Mesendoderm (in vitro differentiated cells): ENCODE measurements at regions not wholly inside any gene's neighbourhood (a gene's known extent, or its start where the extent isn't known, plus 50 kb on each side); places are given as distances from the start of the nearest gene placed in this dataset.
"Not testable (repeated sequence)": the region's sequence is repeated elsewhere in the genome, so short reads cannot be mapped to it uniquely, and the experiment has no call there.

Source experiments
- DNase-seq: peaks from one replicate; pipeline ENCODE4 v3.0.0; 2013
- H2AK5ac ChIP-seq: 2 replicates; pipeline ENCODE4 v1.6.1; 2013; ENCODE audit warnings: low read length, inconsistent platforms
- H2BK120ac ChIP-seq: 2 replicates; pipeline ENCODE4 v1.6.1; 2013; ENCODE audit warnings: low read depth, mild to moderate bottlenecking, low read length, moderate library complexity, mixed read lengths
- H2BK15ac ChIP-seq: replicated peaks from 2 replicates; pipeline ENCODE4 v1.6.1; 2013; ENCODE audit warnings: low read depth, mild to moderate bottlenecking, moderate library complexity
- H2BK5ac ChIP-seq: 2 replicates; pipeline ENCODE4 v1.6.1; 2013; ENCODE audit warnings: low read length, inconsistent platforms
- H3K18ac ChIP-seq: 2 replicates; pipeline ENCODE4 v1.6.1; 2013; ENCODE audit warnings: mild to moderate bottlenecking, low read length, mixed read lengths
- H3K23ac ChIP-seq: one replicate; pipeline ENCODE4 v1.6.1; 2013; ENCODE audit warnings: low read length
- H3K27ac ChIP-seq: 2 replicates; pipeline ENCODE4 v1.5.1; 2013; ENCODE audit warnings: low read depth, mild to moderate bottlenecking, inconsistent platforms, low read length, moderate library complexity
- H3K27me3 ChIP-seq: 2 replicates; pipeline ENCODE4 v1.6.1; 2013; ENCODE audit warnings: low read length, control low read depth, mild to moderate bottlenecking, inconsistent platforms; ENCODE audit not compliant: insufficient read depth, poor library complexity
- H3K36me3 ChIP-seq: 2 replicates; pipeline ENCODE4 v1.6.1; 2013; ENCODE audit warnings: low read length, inconsistent platforms; ENCODE audit not compliant: control insufficient read depth, insufficient read depth
- H3K4ac ChIP-seq: one replicate; pipeline ENCODE4 v1.6.1; 2013; ENCODE audit warnings: low read depth, mild to moderate bottlenecking, low read length, moderate library complexity
- H3K4me1 ChIP-seq: 2 replicates; pipeline ENCODE4 v1.6.1; 2013; ENCODE audit warnings: low read depth, low read length, inconsistent platforms; ENCODE audit not compliant: control insufficient read depth
- H3K4me2 ChIP-seq: 2 replicates; pipeline ENCODE4 v1.6.1; 2013; ENCODE audit warnings: low read length
- H3K4me3 ChIP-seq: 2 replicates; pipeline ENCODE4 v1.5.1; 2013; ENCODE audit warnings: mild to moderate bottlenecking, low read length
- H3K56ac ChIP-seq: one replicate; pipeline ENCODE4 v1.6.1; 2013; ENCODE audit warnings: low read length
- H3K79me1 ChIP-seq: 2 replicates; pipeline ENCODE4 v1.6.1; 2013; ENCODE audit warnings: low read length, inconsistent platforms
- H3K79me2 ChIP-seq: 2 replicates; pipeline ENCODE4 v1.6.1; 2013; ENCODE audit warnings: mild to moderate bottlenecking, low read length; ENCODE audit not compliant: control insufficient read depth, insufficient read depth
- H3K9ac ChIP-seq: 2 replicates; pipeline ENCODE4 v1.6.1; 2013; ENCODE audit warnings: low read length, inconsistent platforms
- H4K5ac ChIP-seq: one replicate; pipeline ENCODE4 v1.6.1; 2013; ENCODE audit warnings: low read length
- H4K8ac ChIP-seq: one replicate; pipeline ENCODE4 v1.6.1; 2013; ENCODE audit warnings: low read depth, mild to moderate bottlenecking, control low read depth, low read length, moderate library complexity
- WGBS: extraction: QIAGEN DNeasy Blood & Tissue Kit; methylation state at CpG from one replicate; pipeline ENCODE4 v1.1.7; 2013; ENCODE audit warnings: low lambda C conversion rate, missing lambda C conversion rate; ENCODE audit not compliant: insufficient coverage; ENCODE audit errors: extremely low coverage; 5-methylcytosine and 5-hydroxymethylcytosine counted together

DNA sequence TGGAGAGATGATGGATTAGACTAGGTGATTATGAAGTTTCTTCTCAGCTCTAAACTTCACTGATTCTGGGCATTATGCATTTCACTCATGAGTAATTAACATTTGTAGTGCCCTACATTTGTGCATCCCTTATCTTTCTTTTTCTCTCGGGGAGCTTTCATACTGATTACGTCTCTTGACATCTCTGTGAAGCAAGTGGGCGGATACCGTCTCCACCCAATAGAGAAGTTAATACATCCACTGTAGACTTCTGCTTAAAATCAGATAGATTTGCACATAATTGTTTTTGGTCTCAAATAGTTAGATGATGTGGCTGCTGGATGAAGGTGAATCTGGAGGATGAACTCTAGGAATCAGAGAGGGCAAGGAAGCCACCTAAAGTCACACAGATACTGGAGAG, 653.6 kb upstream of the EEF2KMT start:
- Histone ChIP-seq H3K79me2 (no peaks in the 10 kb centered on the region), H3K79me1 (no peaks in the 10 kb centered on the region)
- WGBS = no CpG with 5 or more reads among the region's 4 CpGs

DNA sequence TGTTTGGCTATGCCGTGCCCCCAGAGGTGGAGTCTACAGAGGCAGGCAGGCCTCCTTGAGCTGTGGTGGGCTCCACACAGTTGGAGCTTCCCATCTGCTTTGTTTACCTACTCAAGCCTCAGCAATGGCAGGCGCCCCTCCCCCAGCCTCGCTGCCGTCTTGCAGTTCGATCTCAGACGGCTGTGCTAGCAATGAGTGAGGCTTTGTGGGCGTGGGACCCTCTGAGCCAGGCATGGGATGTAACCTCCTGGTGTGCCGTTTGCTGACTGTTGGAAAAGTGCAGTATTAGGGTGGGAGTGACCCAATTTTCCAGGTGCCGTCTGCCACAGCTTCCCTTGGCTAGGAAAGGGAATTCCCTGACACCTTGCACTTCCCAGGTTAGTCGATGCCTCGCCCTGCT, 652.8 kb upstream of the EEF2KMT start:
- not testable (repeated sequence) for H3K27me3 ChIP-seq, H3K4me1 ChIP-seq, H2BK120ac ChIP-seq, H3K9ac ChIP-seq, H3K4me3 ChIP-seq, H3K79me1 ChIP-seq, H3K4ac ChIP-seq, H2BK15ac ChIP-seq, H4K8ac ChIP-seq, DNase-seq, H2BK5ac ChIP-seq, H4K5ac ChIP-seq, H2AK5ac ChIP-seq, H3K4me2 ChIP-seq, H3K36me3 ChIP-seq, H3K18ac ChIP-seq, H3K23ac ChIP-seq, H3K27ac ChIP-seq, H3K79me2 ChIP-seq
- no CpG with 5 or more reads among the region's 11 CpGs for WGBS
- peak overlapping the region; percentile 10 for H3K56ac ChIP-seq

More for the DNA sequence above, 653.6 kb upstream of the EEF2KMT start:
- no peak overlapping the region for H2BK5ac ChIP-seq
- H4K5ac ChIP-seq = no peak overlapping the region
- H4K8ac ChIP-seq = no peak overlapping the region
- H3K4me2 ChIP-seq = no peak overlapping the region
- no peaks in the 10 kb centered on the region for H3K27me3 ChIP-seq
- no peaks in the 10 kb centered on the region for H3K36me3 ChIP-seq
- no peak overlapping the region for H3K27ac ChIP-seq
- no peak for DNase-seq
- no peaks in the 10 kb centered on the region for H3K4me1 ChIP-seq
- no peak overlapping the region for H2BK120ac ChIP-seq
- no peak overlapping the region for H2AK5ac ChIP-seq
- no peak overlapping the region for H3K23ac ChIP-seq
- no peak overlapping the region for H2BK15ac ChIP-seq
- H3K18ac ChIP-seq = no peak overlapping the region
- H3K56ac ChIP-seq = no peak overlapping the region
- no peak overlapping the region for H3K4me3 ChIP-seq
- H3K9ac ChIP-seq = no peak overlapping the region
- H3K4ac ChIP-seq = no peak overlapping the region

DNA sequence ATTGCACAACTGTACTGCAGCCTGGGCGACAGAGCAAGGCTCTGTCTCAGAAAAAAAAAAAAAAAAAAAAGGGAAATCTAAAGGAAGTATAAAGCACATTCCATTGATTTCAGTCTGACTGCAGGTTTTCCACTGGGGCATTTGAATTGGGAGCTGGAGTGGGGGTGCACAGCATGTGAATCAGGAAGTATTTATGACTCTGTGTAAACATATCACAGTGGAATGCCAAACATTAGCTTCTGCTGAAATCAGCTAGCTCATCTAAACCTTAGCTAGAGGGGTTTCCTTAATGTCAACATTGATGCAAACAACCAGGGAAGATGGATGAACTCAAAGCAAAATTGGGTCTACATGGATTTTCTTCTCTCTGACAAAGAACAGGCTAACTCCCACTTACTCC, 641.0 kb upstream of the EEF2KMT start:
- no peak overlapping the region for H2BK15ac ChIP-seq
- no peak overlapping the region for H3K27ac ChIP-seq
- H3K36me3 ChIP-seq = no peaks in the 10 kb centered on the region
- no peak overlapping the region for H2BK120ac ChIP-seq
- H2BK5ac ChIP-seq = no peak overlapping the region
- H3K79me1 ChIP-seq = no peaks in the 10 kb centered on the region
- no peaks in the 10 kb centered on the region for H3K4me1 ChIP-seq
- H3K4me3 ChIP-seq = no peak overlapping the region
- no peak overlapping the region for H2AK5ac ChIP-seq
- H3K4ac ChIP-seq = no peak overlapping the region
- no peak overlapping the region for H4K5ac ChIP-seq
- no peak overlapping the region for H3K23ac ChIP-seq
- no peak overlapping the region for H3K9ac ChIP-seq
- H3K4me2 ChIP-seq = no peak overlapping the region
- no peak overlapping the region for H3K18ac ChIP-seq
- no peaks in the 10 kb centered on the region for H3K79me2 ChIP-seq
- DNase-seq = peak; percentile 19
- H4K8ac ChIP-seq = no peak overlapping the region
- WGBS = no CpG with 5 or more reads among the region's 1 CpG
- no peak overlapping the region for H3K56ac ChIP-seq
- no peaks in the 10 kb centered on the region for H3K27me3 ChIP-seq

DNA sequence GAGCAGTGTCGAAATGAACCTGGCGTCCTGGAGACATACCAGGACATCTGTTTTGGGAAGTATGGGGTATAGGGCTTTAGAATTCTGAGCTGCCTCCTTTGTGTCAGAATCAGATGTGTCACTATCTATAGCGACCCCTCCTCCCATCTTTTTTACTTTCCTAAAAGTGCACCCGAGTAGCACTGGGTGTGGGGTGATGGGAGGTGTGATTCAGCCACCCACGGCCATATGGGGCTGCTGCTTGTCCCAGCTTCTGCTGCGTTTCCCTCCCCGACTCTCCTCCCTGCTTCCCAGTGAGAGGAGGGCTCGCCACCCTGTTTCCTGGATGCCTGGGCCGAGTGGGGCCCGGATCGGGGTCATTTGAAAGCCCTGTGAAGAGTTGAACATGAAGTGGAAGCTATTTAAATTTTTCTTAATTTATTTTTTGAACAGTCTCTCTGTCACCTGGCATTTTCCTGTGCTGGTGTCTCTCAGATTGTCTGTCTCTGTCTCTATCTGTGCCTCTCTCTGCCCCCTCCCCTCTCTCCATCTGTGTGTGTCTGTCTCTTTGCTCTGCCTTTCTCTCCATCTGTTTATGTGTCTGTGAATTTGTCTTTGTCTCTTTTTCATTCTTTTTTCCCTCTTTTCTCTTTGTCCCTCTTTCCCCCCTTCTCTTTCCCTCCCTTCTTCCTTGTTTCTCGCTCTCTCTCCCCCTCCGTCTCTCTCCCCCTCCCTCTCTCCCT, 638.8 kb upstream of the EEF2KMT start:
- H3K79me1 ChIP-seq = no peaks in the 10 kb centered on the region
- H3K4me2 ChIP-seq = no peak overlapping the region
- no peak overlapping the region for H2BK120ac ChIP-seq
- no peaks in the 10 kb centered on the region for H3K36me3 ChIP-seq
- no peak overlapping the region for H3K4ac ChIP-seq
- no peak overlapping the region for H3K27ac ChIP-seq
- WGBS = no CpG with 5 or more reads among the region's 13 CpGs
- H3K4me1 ChIP-seq = no peaks in the 10 kb centered on the region
- no peak overlapping the region for H2BK5ac ChIP-seq
- no peak overlapping the region for H3K18ac ChIP-seq
- H2BK15ac ChIP-seq = no peak overlapping the region
- no peak overlapping the region for H3K9ac ChIP-seq
- no peak overlapping the region for H3K4me3 ChIP-seq
- H2AK5ac ChIP-seq = no peak overlapping the region
- H3K56ac ChIP-seq = no peak overlapping the region
- no peaks in the 10 kb centered on the region for H3K27me3 ChIP-seq
- H4K8ac ChIP-seq = no peak overlapping the region
- no peak for DNase-seq
- no peak overlapping the region for H4K5ac ChIP-seq
- no peaks in the 10 kb centered on the region for H3K79me2 ChIP-seq
- no peak overlapping the region for H3K23ac ChIP-seq

DNA sequence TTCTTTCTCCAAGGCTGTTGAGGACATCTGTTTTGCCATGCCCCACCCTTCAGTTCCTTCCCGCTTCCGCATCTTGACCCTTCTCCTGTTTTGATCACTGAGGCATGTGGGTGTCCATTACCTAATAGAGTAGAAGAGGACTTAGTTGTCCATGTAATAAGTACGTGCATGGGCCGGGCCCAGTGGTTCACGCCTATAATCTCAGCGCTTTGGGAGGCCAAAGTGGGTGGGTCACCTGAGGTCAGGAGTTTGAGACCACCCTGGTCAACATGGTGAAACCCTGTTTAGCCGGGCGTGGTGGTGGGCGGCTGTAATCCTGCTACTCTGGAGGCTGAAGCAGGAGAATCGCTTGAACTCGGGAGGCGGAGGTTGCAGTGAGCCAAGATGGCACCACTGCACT, 637.8 kb upstream of the EEF2KMT start:
- Histone ChIP-seq H4K8ac (no peak overlapping the region), H2BK15ac (no peak overlapping the region), H3K4me2 (no peak overlapping the region), H3K9ac (no peak overlapping the region), H3K36me3 (no peaks in the 10 kb centered on the region), H3K4me1 (no peaks in the 10 kb centered on the region), H3K79me2 (no peaks in the 10 kb centered on the region), H3K27ac (no peak overlapping the region), H2BK5ac (no peak overlapping the region), H3K23ac (no peak overlapping the region), H3K79me1 (no peaks in the 10 kb centered on the region), H2AK5ac (no peak overlapping the region), H3K56ac (no peak overlapping the region), H3K18ac (no peak overlapping the region), H3K4me3 (no peak overlapping the region), H2BK120ac (no peak overlapping the region), H3K4ac (no peak overlapping the region), H3K27me3 (no peaks in the 10 kb centered on the region), H4K5ac (no peak overlapping the region)
- DNase-seq = no peak
- no CpG with 5 or more reads among the region's 12 CpGs for WGBS

DNA sequence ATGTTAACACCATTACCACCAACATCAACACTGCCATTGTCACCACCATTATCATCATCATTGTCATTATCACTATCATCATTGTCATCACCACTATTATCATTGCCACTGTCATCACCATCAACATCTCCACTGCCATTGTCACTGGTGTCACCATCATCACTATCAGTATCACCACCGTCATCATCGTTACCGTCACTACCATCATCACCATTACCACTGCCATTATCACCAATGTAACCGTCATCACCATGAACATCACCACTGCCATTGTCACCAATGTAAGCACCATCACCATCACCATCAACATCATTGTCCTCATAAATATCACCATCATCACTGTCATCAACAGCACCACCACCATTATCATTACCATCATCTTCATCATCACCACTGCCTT, 633.2 kb upstream of the EEF2KMT start:
- H3K27me3 ChIP-seq = no peaks in the 10 kb centered on the region
- H3K4me3 ChIP-seq = no peak overlapping the region
- no peaks in the 10 kb centered on the region for H3K36me3 ChIP-seq
- no peak overlapping the region for H2AK5ac ChIP-seq
- H3K79me1 ChIP-seq = no peaks in the 10 kb centered on the region
- H4K5ac ChIP-seq = no peak overlapping the region
- H3K4me2 ChIP-seq = no peak overlapping the region
- no peak overlapping the region for H3K18ac ChIP-seq
- no peak overlapping the region for H3K9ac ChIP-seq
- no peak overlapping the region for H4K8ac ChIP-seq
- no peak overlapping the region for H2BK5ac ChIP-seq
- no peak overlapping the region for H3K4ac ChIP-seq
- WGBS = no CpG with 5 or more reads among the region's 4 CpGs
- H3K27ac ChIP-seq = no peak overlapping the region
- no peak overlapping the region for H3K56ac ChIP-seq
- no peak overlapping the region for H2BK120ac ChIP-seq
- H3K79me2 ChIP-seq = no peaks in the 10 kb centered on the region
- no peak overlapping the region for H2BK15ac ChIP-seq
- DNase-seq = no peak
- no peak overlapping the region for H3K23ac ChIP-seq
- no peaks in the 10 kb centered on the region for H3K4me1 ChIP-seq
